Hepatocyte (in vitro differentiated cells): ENCODE measurements at regions not wholly inside any gene's neighbourhood (a gene's known extent, or its start where the extent isn't known, plus 50 kb on each side); places are given as distances from the start of the nearest gene placed in this dataset.
"Not testable (repeated sequence)": the region's sequence is repeated elsewhere in the genome, so short reads cannot be mapped to it uniquely, and the experiment has no call there.

Source experiments
- DNase-seq: peaks from one replicate; pipeline ENCODE4 v3.0.0-alpha.2; 2016; ENCODE audit warnings: low spot score
- H2AFZ ChIP-seq: fragments of 200-600 bp; sonication (generic); 2 replicates; pipeline ENCODE4 v1.6.0; 2016; ENCODE audit warnings: antibody characterized with exemption, mild to moderate bottlenecking
- H3K27ac ChIP-seq: fragments of 200-600 bp; sonication (generic); 2 replicates; pipeline ENCODE4 v1.5.1; 2016; ENCODE audit warnings: mild to moderate bottlenecking
- H3K27me3 ChIP-seq: fragments of 200-600 bp; sonication (generic); 2 replicates; pipeline ENCODE4 v1.6.1; 2016
- H3K36me3 ChIP-seq: fragments of 200-600 bp; sonication (generic); replicated peaks from 2 replicates; pipeline ENCODE4 v1.5.1; 2016; ENCODE audit warnings: low read depth; ENCODE audit not compliant: insufficient read depth
- H3K4me1 ChIP-seq: fragments of 200-600 bp; sonication (generic); 2 replicates; pipeline ENCODE4 v1.5.1; 2016; ENCODE audit warnings: mild to moderate bottlenecking, moderate library complexity; ENCODE audit not compliant: insufficient read depth
- H3K4me2 ChIP-seq: fragments of 200-600 bp; sonication (generic); 2 replicates; pipeline ENCODE4 v1.6.0; 2016
- H3K4me3 ChIP-seq: fragments of 200-600 bp; sonication (generic); 2 replicates; pipeline ENCODE4 v1.5.1; 2016; ENCODE audit warnings: mild to moderate bottlenecking
- H3K79me2 ChIP-seq: fragments of 200-600 bp; sonication (generic); 2 replicates; pipeline ENCODE4 v1.6.0; 2017; ENCODE audit warnings: mild to moderate bottlenecking
- H3K9me2 ChIP-seq: fragments of 200-600 bp; sonication (generic); replicated peaks from 2 replicates; pipeline ENCODE4 v1.6.0; 2017; ENCODE audit warnings: mild to moderate bottlenecking; ENCODE audit not compliant: insufficient read depth
- H3K9me3 ChIP-seq: fragments of 200-600 bp; sonication (generic); 2 replicates; pipeline ENCODE4 v1.5.1; 2016; ENCODE audit warnings: low read depth, mild to moderate bottlenecking
- H4K20me1 ChIP-seq: fragments of 200-600 bp; sonication (generic); 2 replicates; pipeline ENCODE4 v1.6.0; 2016; ENCODE audit warnings: mild to moderate bottlenecking; ENCODE audit not compliant: insufficient read depth, poor library complexity, severe bottlenecking
- EZH2 ChIP-seq: fragments of 200-600 bp; sonication (generic); IDR thresholded peaks from 2 replicates; pipeline ENCODE4 v1.6.1; 2016; ENCODE audit warnings: antibody characterized with exemption, mild to moderate bottlenecking, borderline replicate concordance
- EZH2phosphoT487 ChIP-seq: fragments of 200-600 bp; sonication (generic); IDR thresholded peaks from one replicate; pipeline ENCODE4 v1.6.1; 2018; ENCODE audit warnings: antibody characterized with exemption, mild to moderate bottlenecking, low read depth, moderate library complexity; ENCODE audit not compliant: unreplicated experiment, severe bottlenecking
- WGBS: methylation state at CpG from one replicate; pipeline ENCODE4 v1.1.6; 2016; ENCODE audit warnings: low lambda C conversion rate; ENCODE audit errors: missing lambda C conversion rate; 5-methylcytosine and 5-hydroxymethylcytosine counted together
- TF ChIP-seq, protein P1 (sequence below): fragments of 200-600 bp; sonication (generic); IDR thresholded peaks from 2 replicates; pipeline ENCODE4 v1.5.1; 2016; ENCODE audit warnings: antibody characterized with exemption, mild to moderate bottlenecking; ENCODE audit not compliant: poor library complexity

DNA sequence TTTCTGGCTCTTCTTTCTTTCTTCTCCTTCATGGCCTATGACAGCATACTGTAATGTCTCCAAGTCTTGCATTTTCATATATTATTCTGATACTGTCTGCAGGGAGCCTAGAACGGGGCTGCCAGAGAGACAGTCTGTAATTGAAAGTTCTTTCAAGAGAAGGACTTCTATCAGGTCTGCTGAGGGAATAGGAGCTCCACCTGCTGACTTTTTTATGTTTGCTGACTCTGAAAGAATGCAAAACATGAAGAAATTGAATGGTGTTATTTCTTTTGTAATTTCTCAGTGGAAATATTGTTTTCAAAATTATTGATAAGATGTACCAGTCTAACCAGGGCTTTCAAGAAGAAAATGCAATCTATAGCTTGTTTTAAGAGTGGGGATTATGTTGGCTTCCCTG lies 121.9 kb upstream of the RFX3 start:
- no peaks in the 10 kb centered on the region for H3K27me3 ChIP-seq
- H2AFZ ChIP-seq, result no peak overlapping the region
- no peak overlapping the region for H3K4me2 ChIP-seq
- H3K4me3 ChIP-seq, result no peak overlapping the region
- H3K9me3 ChIP-seq, result no peaks in the 10 kb centered on the region
- TF ChIP-seq EZH2, result no peak
- TF ChIP-seq, protein P1, sequence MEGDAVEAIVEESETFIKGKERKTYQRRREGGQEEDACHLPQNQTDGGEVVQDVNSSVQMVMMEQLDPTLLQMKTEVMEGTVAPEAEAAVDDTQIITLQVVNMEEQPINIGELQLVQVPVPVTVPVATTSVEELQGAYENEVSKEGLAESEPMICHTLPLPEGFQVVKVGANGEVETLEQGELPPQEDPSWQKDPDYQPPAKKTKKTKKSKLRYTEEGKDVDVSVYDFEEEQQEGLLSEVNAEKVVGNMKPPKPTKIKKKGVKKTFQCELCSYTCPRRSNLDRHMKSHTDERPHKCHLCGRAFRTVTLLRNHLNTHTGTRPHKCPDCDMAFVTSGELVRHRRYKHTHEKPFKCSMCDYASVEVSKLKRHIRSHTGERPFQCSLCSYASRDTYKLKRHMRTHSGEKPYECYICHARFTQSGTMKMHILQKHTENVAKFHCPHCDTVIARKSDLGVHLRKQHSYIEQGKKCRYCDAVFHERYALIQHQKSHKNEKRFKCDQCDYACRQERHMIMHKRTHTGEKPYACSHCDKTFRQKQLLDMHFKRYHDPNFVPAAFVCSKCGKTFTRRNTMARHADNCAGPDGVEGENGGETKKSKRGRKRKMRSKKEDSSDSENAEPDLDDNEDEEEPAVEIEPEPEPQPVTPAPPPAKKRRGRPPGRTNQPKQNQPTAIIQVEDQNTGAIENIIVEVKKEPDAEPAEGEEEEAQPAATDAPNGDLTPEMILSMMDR, result peak; percentile 7
- H3K9me2 ChIP-seq, result no peaks in the 10 kb centered on the region
- H3K27ac ChIP-seq, result no peak overlapping the region
- H4K20me1 ChIP-seq, result no peaks in the 10 kb centered on the region
- 69% methylated on average over 1 of the region's 1 CpG for WGBS
- H3K79me2 ChIP-seq, result no peaks in the 10 kb centered on the region
- no peaks in the 10 kb centered on the region for H3K4me1 ChIP-seq
- DNase-seq, result no peak
- no peaks in the 10 kb centered on the region for H3K36me3 ChIP-seq

- DNase-seq, result no peak
- 93% methylated on average over 1 of the region's 1 CpG for WGBS
These were observed 120.4 kb upstream of the RFX3 start for GRCh38 chr9:3646226-3646625.

DNA sequence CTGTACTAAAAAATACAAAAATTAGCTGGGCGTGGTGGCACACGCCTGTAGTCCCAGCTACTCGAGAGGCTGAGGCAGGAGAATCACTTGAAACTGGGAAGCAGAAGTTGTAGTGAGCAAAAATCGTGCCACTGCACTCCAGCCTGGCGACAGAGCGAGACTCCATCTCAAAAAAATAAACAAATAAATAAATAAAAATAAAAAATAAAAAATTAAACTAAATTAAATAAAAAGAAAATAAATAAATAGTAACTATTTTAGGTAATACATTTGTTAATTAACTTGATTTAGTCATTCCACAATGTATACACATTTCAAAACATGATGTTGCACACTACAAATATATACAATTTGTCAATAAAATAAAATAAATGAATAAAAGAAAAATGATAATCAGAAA lies 116.3 kb upstream of the RFX3 start:
- DNase-seq, H3K27me3 ChIP-seq, H4K20me1 ChIP-seq, H3K27ac ChIP-seq, H3K9me3 ChIP-seq, H3K4me2 ChIP-seq, H3K4me1 ChIP-seq, H3K4me3 ChIP-seq, H3K9me2 ChIP-seq, H3K79me2 ChIP-seq, H3K36me3 ChIP-seq, H2AFZ ChIP-seq: not testable (repeated sequence)
- WGBS, result 94% methylated on average over 6 of the region's 6 CpGs

More at GRCh38 chr9:3646226-3646625, 120.4 kb upstream of the RFX3 start:
- Histone ChIP-seq H3K9me3 (no peaks in the 10 kb centered on the region), H3K79me2 (no peaks in the 10 kb centered on the region), H3K27me3 (no peaks in the 10 kb centered on the region), H3K27ac (no peak overlapping the region), H4K20me1 (no peaks in the 10 kb centered on the region), H2AFZ (no peak overlapping the region), H3K36me3 (no peaks in the 10 kb centered on the region), H3K4me1 (no peaks in the 10 kb centered on the region), H3K4me3 (no peak overlapping the region), H3K4me2 (no peak overlapping the region), H3K9me2 (no peaks in the 10 kb centered on the region)
- TF ChIP-seq EZH2phosphoT487 (no peak), EZH2 (no peak)
- TF ChIP-seq, protein P1, result no peak

GRCh38 chr9:3629495-3629894 lies 103.7 kb upstream of the RFX3 start:
- Histone ChIP-seq H4K20me1 (no peaks in the 10 kb centered on the region), H2AFZ (no peak overlapping the region)
- WGBS, result 63% methylated on average over 1 of the region's 1 CpG

More at GRCh38 chr9:3629495-3629894, 103.7 kb upstream of the RFX3 start:
- Histone ChIP-seq H3K79me2 (no peaks in the 10 kb centered on the region), H3K27me3 (no peaks in the 10 kb centered on the region), H3K4me3 (no peak overlapping the region), H3K9me2 (no peaks in the 10 kb centered on the region), H3K27ac (no peak overlapping the region), H3K9me3 (no peaks in the 10 kb centered on the region), H3K4me1 (no peaks in the 10 kb centered on the region), H3K4me2 (no peak overlapping the region), H3K36me3 (no peaks in the 10 kb centered on the region)
- no peak for TF ChIP-seq EZH2phosphoT487
- TF ChIP-seq, protein P1, result no peak
- TF ChIP-seq EZH2, result no peak
- DNase-seq, result no peak
